Progenitor cell of endocrine pancreas (in vitro differentiated cells): ENCODE measurements at regions not wholly inside any gene's neighbourhood (a gene's known extent, or its start where the extent isn't known, plus 50 kb on each side); places are given as distances from the start of the nearest gene placed in this dataset.

Experiments used
- DNase-seq: peaks from one replicate; pipeline ENCODE4 v3.0.0; 2021; ENCODE audit warnings: low spot score; ENCODE audit not compliant: unreplicated experiment
- H3K27ac Mint-ChIP-seq: 2 replicates; pipeline ENCODE4 v1.8.0; 2021; ENCODE audit warnings: mild to moderate bottlenecking, moderate library complexity, mixed read lengths
- H3K27me3 Mint-ChIP-seq: 2 replicates; pipeline ENCODE4 v1.8.0; 2021; ENCODE audit warnings: mixed read lengths
- H3K36me3 Mint-ChIP-seq: 2 replicates; pipeline ENCODE4 v1.8.0; 2022; ENCODE audit warnings: mixed read lengths; ENCODE audit not compliant: insufficient read depth
- H3K4me1 Mint-ChIP-seq: 2 replicates; pipeline ENCODE4 v1.8.0; 2021; ENCODE audit warnings: low read depth, mixed read lengths
- H3K4me3 Mint-ChIP-seq: 2 replicates; pipeline ENCODE4 v1.8.0; 2021; ENCODE audit warnings: low read depth, mild to moderate bottlenecking, moderate library complexity, mixed read lengths
- H3K9me3 Mint-ChIP-seq: 2 replicates; pipeline ENCODE4 v1.8.0; 2021; ENCODE audit warnings: low read depth, mixed read lengths
- CTCF ChIP-seq: fragments of 200-600 bp; sonication (generic); IDR thresholded peaks from one replicate; pipeline ENCODE4 v1.5.0; 2021; ENCODE audit warnings: antibody characterized with exemption, mild to moderate bottlenecking; ENCODE audit not compliant: unreplicated experiment

- H3K9me3 Mint-ChIP-seq, result peaks cover 5% of the 10 kb centered on the region
- no peaks in the 10 kb centered on the region for H3K36me3 Mint-ChIP-seq
- H3K27me3 Mint-ChIP-seq, result no peaks in the 10 kb centered on the region
- H3K4me1 Mint-ChIP-seq, result peaks cover 10% of the 10 kb centered on the region
- H3K4me3 Mint-ChIP-seq, result no peak overlapping the region
- DNase-seq, result no peak
- no peak for TF ChIP-seq CTCF
- H3K27ac Mint-ChIP-seq, result no peak overlapping the region
These were observed 185.0 kb downstream of the SREK1 start for GRCh38 chr5:66329078-66329477.

- peaks cover 11% of the 10 kb centered on the region for H3K9me3 Mint-ChIP-seq
- H3K27me3 Mint-ChIP-seq, result no peaks in the 10 kb centered on the region
- no peak for DNase-seq
- peaks cover 14% of the 10 kb centered on the region for H3K4me1 Mint-ChIP-seq
- no peak for TF ChIP-seq CTCF
- H3K36me3 Mint-ChIP-seq, result no peaks in the 10 kb centered on the region
- H3K27ac Mint-ChIP-seq, result no peak overlapping the region
- no peak overlapping the region for H3K4me3 Mint-ChIP-seq
These were observed 189.1 kb downstream of the SREK1 start for GRCh38 chr5:66333192-66333591.

- no peak for TF ChIP-seq CTCF
- Mint-ChIP-seq H3K4me3 (no peak overlapping the region), H3K27me3 (no peaks in the 10 kb centered on the region), H3K27ac (no peak overlapping the region), H3K4me1 (peaks cover 24% of the 10 kb centered on the region), H3K36me3 (peaks cover 6% of the 10 kb centered on the region), H3K9me3 (peaks cover 16% of the 10 kb centered on the region)
- no peak for DNase-seq
These were observed 193.6 kb downstream of the SREK1 start for GRCh38 chr5:66337626-66338226.

GRCh38 chr5:66338828-66339227 is 194.7 kb downstream of the SREK1 start:
- Mint-ChIP-seq H3K27me3 (no peaks in the 10 kb centered on the region), H3K4me1 (peaks cover 33% of the 10 kb centered on the region), H3K4me3 (no peak overlapping the region), H3K36me3 (peaks cover 6% of the 10 kb centered on the region), H3K9me3 (peaks cover 17% of the 10 kb centered on the region), H3K27ac (no peak overlapping the region)
- DNase-seq, result no peak
- no peak for TF ChIP-seq CTCF

- DNase-seq, result no peak
- H3K36me3 Mint-ChIP-seq, result peaks cover 8% of the 10 kb centered on the region
- H3K4me3 Mint-ChIP-seq, result no peak overlapping the region
- H3K27ac Mint-ChIP-seq, result no peak overlapping the region
- TF ChIP-seq CTCF, result no peak
- H3K27me3 Mint-ChIP-seq, result no peaks in the 10 kb centered on the region
- peaks cover 20% of the 10 kb centered on the region for H3K9me3 Mint-ChIP-seq
- peaks cover 43% of the 10 kb centered on the region for H3K4me1 Mint-ChIP-seq
These were observed 195.8 kb downstream of the SREK1 start for GRCh38 chr5:66339896-66340295.
